ENCODE measurements at regions not wholly inside any gene's neighbourhood (a gene's known extent, or its start where the extent isn't known, plus 50 kb on each side); places are given as distances from the start of the nearest gene placed in this dataset.

- no peak for TF ChIP-seq CTCF (IDR thresholded peaks at IDR 0.05)
- TF ChIP-seq POLR2A (IDR thresholded peaks at IDR 0.05), result no peak
- TF ChIP-seq EP300 (IDR thresholded peaks at IDR 0.05), result no peak
Observed at GRCh38 chr10:120186506-120186905, 270.5 kb upstream of the PLPP4 start.
